Right ventricle myocardium inferior (tissue), 1 donor: ENCODE measurements at regions not wholly inside any gene's neighbourhood (a gene's known extent, or its start where the extent isn't known, plus 50 kb on each side); places are given as distances from the start of the nearest gene placed in this dataset.
"Not testable (repeated sequence)": the region's sequence is repeated elsewhere in the genome, so short reads cannot be mapped to it uniquely, and the experiment has no call there.

Source experiments
- ATAC-seq: fragments of 200-7000 bp; cut with Tn5 transposase; one replicate; pipeline ENCODE4 v1.9.1; 2020; ENCODE audit warnings: mild to moderate bottlenecking, moderate library complexity
- DNase-seq: peaks from one replicate; pipeline ENCODE4 v3.0.0; 2021; ENCODE audit errors: missing footprints
- intact Hi-C: fragments of 100-400 bp; cut with DNase I; formaldehyde crosslinking; loops from one replicate; pipeline ENCODE4 v1.11.0; 2022
- donor health status: DM: no; HTN: yes; CAD: no; lungs with severe emphysema.

GRCh38 chr2:176577054-176577453 is 307.8 kb downstream of the MTX2 start:
- intact Hi-C loops: no loop called here
- DNase-seq (no peak), ATAC-seq (no peak)

GRCh38 chr2:176578292-176578691 is 309.1 kb downstream of the MTX2 start:
- intact Hi-C loops, DNase-seq, ATAC-seq: not testable (repeated sequence)

DNA sequence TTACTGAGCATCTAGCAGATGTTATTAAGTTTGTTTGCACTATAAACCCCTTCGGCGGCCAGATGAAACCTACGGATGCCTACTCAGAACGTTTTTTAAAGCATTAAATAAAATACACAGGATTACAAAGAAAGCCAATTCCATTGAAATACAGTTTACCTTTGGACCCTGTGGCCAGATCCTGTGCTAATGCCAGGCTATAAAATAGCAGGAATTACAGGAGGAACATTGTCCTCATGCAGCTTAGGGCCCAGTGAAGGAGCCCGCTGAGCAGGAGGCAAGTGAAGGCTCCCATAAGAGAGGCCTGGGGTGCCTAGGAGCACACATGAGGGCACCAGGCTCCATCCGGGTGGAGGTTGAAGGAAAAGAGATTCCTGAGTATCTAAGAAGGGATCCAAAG is 310.4 kb downstream of the MTX2 start:
- ATAC-seq (no peak), DNase-seq (no peak)
- intact Hi-C loops: no loop called here

DNA sequence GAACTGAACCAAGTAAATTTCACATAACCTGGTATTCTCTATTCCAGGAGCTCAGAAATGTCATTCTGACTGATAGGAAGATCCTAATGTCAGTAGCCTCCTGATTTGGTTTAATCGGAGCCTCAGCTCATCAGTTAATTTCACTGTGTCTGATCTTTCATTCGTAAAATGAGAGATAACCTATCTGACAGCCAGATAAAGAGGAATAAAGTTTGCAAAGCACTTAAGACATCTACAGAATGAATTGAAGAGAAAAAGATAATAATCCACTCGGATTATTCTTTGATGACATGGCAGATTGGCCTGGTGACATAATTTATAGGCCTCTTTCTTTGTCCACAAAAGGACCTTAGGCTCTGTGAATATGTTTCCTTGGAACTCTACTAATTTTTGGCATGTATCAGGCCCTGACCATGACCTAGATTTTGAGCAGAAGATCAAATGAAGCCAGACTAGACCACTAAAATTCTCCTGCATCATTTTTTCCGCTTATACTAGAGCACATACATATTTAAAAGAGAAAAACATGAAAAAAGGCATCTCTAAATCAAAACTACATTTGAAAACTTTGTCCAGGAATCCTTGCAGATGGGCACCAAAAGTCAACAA is 312.4 kb downstream of the MTX2 start:
- intact Hi-C loops: no loop called here
- DNase-seq (no peak), ATAC-seq (no peak)

- intact Hi-C loops: no loop called here
Observed at GRCh38 chr2:176582176-176582575, 312.9 kb downstream of the MTX2 start.

GRCh38 chr2:176582990-176583481 is 313.8 kb downstream of the MTX2 start:
- DNase-seq (no peak), ATAC-seq (peak; percentile 50)
- intact Hi-C loops: no loop called here

More at GRCh38 chr2:176582176-176582575, 312.9 kb downstream of the MTX2 start:
- ATAC-seq: no peak
- DNase-seq: no peak

- ATAC-seq (no peak), DNase-seq (no peak)
- intact Hi-C loops: no loop called here
Observed at GRCh38 chr2:176583607-176584006, 314.4 kb downstream of the MTX2 start.

DNA sequence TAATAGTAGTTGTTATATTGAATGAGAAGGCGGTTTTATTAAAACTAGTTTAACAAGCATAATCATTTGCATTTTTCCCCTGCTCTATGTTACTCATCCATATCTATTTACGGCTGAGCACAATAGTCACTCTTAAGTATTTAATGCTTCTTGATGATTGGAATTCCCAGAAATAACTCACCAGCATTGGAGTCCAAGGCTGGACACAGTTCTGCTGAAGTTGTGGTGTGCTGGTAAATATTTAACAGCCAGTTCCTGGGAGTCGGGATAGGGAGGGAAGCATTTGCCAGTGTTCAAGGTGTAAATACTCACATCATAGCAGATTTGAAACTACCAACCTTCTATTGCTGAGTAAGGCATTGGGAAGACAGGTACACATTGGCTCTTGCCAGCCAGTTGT is 315.1 kb downstream of the MTX2 start:
- no peak for ATAC-seq
- no peak for DNase-seq

GRCh38 chr2:176585291-176585690 is 316.0 kb downstream of the MTX2 start:
- DNase-seq (no peak), ATAC-seq (no peak)

More for the DNA sequence above, 315.1 kb downstream of the MTX2 start:
- intact Hi-C loops: no loop called here

GRCh38 chr2:176585791-176586190 is 316.5 kb downstream of the MTX2 start:
- intact Hi-C loops: no loop called here
- DNase-seq (no peak), ATAC-seq (no peak)

More at GRCh38 chr2:176585291-176585690, 316.0 kb downstream of the MTX2 start:
- intact Hi-C loops: no loop called here

GRCh38 chr2:176589287-176589686 is 320.0 kb downstream of the MTX2 start:
- ATAC-seq (no peak), DNase-seq (no peak)
- intact Hi-C loops: no loop called here

GRCh38 chr2:176589825-176590440 is 320.7 kb downstream of the MTX2 start:
- intact Hi-C loops: no loop called here
- no peak for ATAC-seq

DNA sequence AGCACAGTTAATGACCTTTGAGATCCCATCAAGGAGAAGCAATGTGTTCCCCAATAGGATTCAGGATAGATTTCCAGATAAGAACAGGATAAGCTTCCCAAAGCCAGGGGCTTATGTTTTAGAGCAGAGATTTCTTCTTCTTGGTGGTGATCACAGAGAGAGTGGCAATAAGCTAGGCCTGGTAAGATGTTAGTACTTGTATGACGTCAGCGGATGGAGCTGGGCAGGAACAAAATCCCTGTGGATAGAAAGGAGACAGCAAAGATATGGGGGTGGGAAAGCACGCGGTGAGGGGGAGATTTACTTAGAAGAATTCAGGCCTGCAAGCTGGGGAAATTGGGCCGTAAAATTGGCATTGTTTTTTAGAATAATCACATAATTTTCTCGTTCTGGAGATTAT is 323.0 kb downstream of the MTX2 start:
- intact Hi-C loops: no loop called here
- no peak for ATAC-seq

More at GRCh38 chr2:176589825-176590440, 320.7 kb downstream of the MTX2 start:
- no peak for DNase-seq

GRCh38 chr2:176595986-176596385 is 326.7 kb downstream of the MTX2 start:
- DNase-seq: no peak
- ATAC-seq: no peak
- intact Hi-C loops: no loop called here

More for the DNA sequence above, 323.0 kb downstream of the MTX2 start:
- DNase-seq: no peak

GRCh38 chr2:176597916-176598315 is 328.7 kb downstream of the MTX2 start:
- intact Hi-C loops: no loop called here
- ATAC-seq (no peak), DNase-seq (no peak)

- intact Hi-C loops: no loop called here
- ATAC-seq: no peak
Observed at GRCh38 chr2:176598351-176598750, 329.1 kb downstream of the MTX2 start.

DNA sequence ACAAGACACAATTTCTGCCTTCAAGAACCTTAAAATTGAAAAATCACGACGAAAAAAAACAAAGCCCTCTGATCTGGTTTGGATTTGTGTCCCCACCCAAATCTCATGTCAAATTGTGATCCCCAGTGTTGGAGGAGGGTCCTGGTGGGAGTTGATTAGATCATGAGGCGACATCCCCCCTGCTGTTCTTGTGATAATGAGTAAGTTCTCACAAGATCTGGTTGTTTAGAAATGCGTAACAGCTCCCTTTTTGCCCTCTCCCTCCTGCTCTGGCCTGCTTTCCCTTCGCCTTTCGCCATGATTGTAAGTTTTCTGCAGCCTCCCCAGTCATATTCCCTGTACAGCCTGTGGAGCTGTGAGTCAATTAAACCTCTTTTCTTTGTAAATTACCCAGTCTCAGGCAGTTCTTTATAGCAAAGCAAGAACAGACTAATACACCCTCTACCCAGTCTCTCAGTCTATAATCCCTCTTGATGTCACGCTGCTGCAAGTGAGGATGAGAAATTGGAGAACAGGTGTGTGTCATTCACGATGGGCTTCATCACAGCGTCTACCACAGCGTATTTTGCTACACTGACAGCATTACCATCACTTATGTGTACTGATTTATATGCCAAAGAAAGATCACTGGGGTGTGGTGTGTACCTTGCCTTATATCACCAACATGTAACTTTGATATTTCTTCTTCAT is 330.7 kb downstream of the MTX2 start:
- ATAC-seq (no peak), DNase-seq (no peak)
- intact Hi-C loops: no loop called here

More at GRCh38 chr2:176598351-176598750, 329.1 kb downstream of the MTX2 start:
- DNase-seq: no peak

DNA sequence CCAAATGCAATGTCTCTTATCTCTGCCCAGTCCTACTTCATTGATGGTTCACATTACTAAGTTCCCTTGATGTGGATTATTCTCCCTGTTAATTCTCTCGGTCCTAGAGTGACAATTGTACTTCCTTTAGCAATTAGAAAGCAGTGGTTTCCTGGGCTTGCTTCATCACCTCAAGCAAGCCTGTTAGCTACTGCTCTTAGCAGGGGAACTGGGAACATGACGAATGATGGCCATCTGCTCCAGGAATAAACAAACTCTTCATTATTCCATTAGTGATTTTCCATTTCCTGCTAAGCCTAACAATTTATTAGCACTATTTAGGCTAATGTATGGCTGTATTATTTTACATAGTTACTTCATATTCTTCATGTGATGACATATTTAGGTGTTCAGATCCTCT is 331.8 kb downstream of the MTX2 start:
- DNase-seq: no peak
- no peak for ATAC-seq
- intact Hi-C loops: no loop called here

- no peak for ATAC-seq
- DNase-seq: peak; percentile 39
Observed at GRCh38 chr2:176612036-176612435, 342.8 kb downstream of the MTX2 start.

DNA sequence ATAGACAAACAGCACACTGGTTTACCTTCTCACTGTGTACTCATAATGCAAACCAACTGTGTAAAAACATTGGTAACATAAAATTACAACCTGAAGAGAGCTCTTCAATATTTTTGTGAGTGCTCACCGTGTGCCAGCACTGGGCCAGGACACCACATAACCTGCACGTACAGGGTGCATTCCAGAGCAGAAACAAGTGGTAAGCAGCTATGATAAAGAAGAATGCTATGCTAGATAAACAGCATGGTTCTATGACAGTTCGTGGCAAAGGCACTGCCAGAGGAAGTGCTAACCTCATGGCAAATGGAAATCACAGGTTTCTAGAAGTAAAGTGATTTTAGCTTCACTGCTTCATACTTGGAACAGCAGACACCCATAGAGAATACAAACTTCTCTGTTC is 343.5 kb downstream of the MTX2 start:
- intact Hi-C loops: no loop called here
- ATAC-seq: peak; percentile 65
- DNase-seq: peak; percentile 22

More at GRCh38 chr2:176612036-176612435, 342.8 kb downstream of the MTX2 start:
- intact Hi-C loops: no loop called here
